ENCODE measurements at regions not wholly inside any gene's neighbourhood (a gene's known extent, or its start where the extent isn't known, plus 50 kb on each side); places are given as distances from the start of the nearest gene placed in this dataset.
"Not testable (repeated sequence)": the region's sequence is repeated elsewhere in the genome, so short reads cannot be mapped to it uniquely, and the experiment has no call there.

- intact Hi-C loops (cut with micrococcal nuclease), result no loop called here
- POLR2A ChIA-PET, result no interaction called here
- BruUV-seq (replicated peaks), result no TSS peak
These were observed 85.3 kb upstream of the PCLO start for GRCh38 chr7:83248000-83248399.

GRCh38 chr7:83219231-83219630 is 56.5 kb upstream of the PCLO start:
- BruUV-seq (replicated peaks); H3K27me3 ChIP-seq (ENCODE audit: control insufficient read depth in 2 of 2, insufficient read depth in 2 of 2, low read length in 2 of 2); H3K9ac ChIP-seq (replicated peaks; ENCODE audit: extremely low read depth, insufficient read depth, low read length); H3K9me3 ChIP-seq (replicated peaks; ENCODE audit: control insufficient read depth, insufficient read depth, low read length); H3K9me1 ChIP-seq (replicated peaks; ENCODE audit: control insufficient read depth, extremely low read depth, insufficient read depth, low read length); H2AFZ ChIP-seq (ENCODE audit: low read depth, low read length); H3K4me3 ChIP-seq (replicated peaks in 1 of 3; ENCODE audit: insufficient read depth in 1 of 3, low read depth in 1 of 3, low read length in 3 of 3); DNase-seq (ENCODE audit: low read depth, low spot score); H3K79me2 ChIP-seq (ENCODE audit: control insufficient read depth, insufficient read depth, low read length); intact Hi-C loops (cut with micrococcal nuclease); H3K4me1 ChIP-seq (ENCODE audit: control insufficient read depth, extremely low read depth, insufficient read depth, low read length); FAIRE-seq; dilution Hi-C loops (cut with MboI; ENCODE audit: extremely low pct_ligation_motif_present, low sequenced_read_pairs); H3K4me2 ChIP-seq (ENCODE audit: insufficient read depth, low read length); POLR2A ChIA-PET; H3K27ac ChIP-seq (ENCODE audit: insufficient read depth, low read depth, low read length); H4K20me1 ChIP-seq (replicated peaks; ENCODE audit: control insufficient read depth, extremely low read depth, insufficient read depth, low read length); H3K36me3 ChIP-seq (ENCODE audit: control insufficient read depth in 2 of 2, extremely low read depth in 1 of 2, insufficient read depth in 2 of 2, low read length in 2 of 2): not testable (repeated sequence)
- CTCF ChIA-PET, result interaction anchor here (1.8 kb wide), 1 partner anchor 8 kb away, joined by 5 read pairs; no protein-coding TSS in a partner anchor

More at GRCh38 chr7:83248000-83248399, 85.3 kb upstream of the PCLO start:
- Histone ChIP-seq H3K9ac (replicated peaks; ENCODE audit: extremely low read depth, insufficient read depth, low read length) (no peak overlapping the region), H4K20me1 (replicated peaks; ENCODE audit: control insufficient read depth, extremely low read depth, insufficient read depth, low read length) (no peaks in the 10 kb centered on the region), H3K36me3 (ENCODE audit: control insufficient read depth in 2 of 2, extremely low read depth in 1 of 2, insufficient read depth in 2 of 2, low read length in 2 of 2) (no peaks in the 10 kb centered on the region), H3K27ac (ENCODE audit: insufficient read depth, low read depth, low read length) (no peak overlapping the region), H3K4me3 (replicated peaks in 1 of 3; ENCODE audit: insufficient read depth in 1 of 3, low read depth in 1 of 3, low read length in 3 of 3) (no peak overlapping the region), H3K27me3 (ENCODE audit: control insufficient read depth in 2 of 2, insufficient read depth in 2 of 2, low read length in 2 of 2) (no peaks in the 10 kb centered on the region), H2AFZ (ENCODE audit: low read depth, low read length) (no peak overlapping the region), H3K79me2 (ENCODE audit: control insufficient read depth, insufficient read depth, low read length) (no peaks in the 10 kb centered on the region), H3K4me2 (ENCODE audit: insufficient read depth, low read length) (no peak overlapping the region), H3K9me3 (replicated peaks; ENCODE audit: control insufficient read depth, insufficient read depth, low read length) (no peaks in the 10 kb centered on the region), H3K9me1 (replicated peaks; ENCODE audit: control insufficient read depth, extremely low read depth, insufficient read depth, low read length) (no peaks in the 10 kb centered on the region), H3K4me1 (ENCODE audit: control insufficient read depth, extremely low read depth, insufficient read depth, low read length) (no peaks in the 10 kb centered on the region)
- CTCF ChIA-PET, result no interaction called here
- dilution Hi-C loops (cut with MboI; ENCODE audit: extremely low pct_ligation_motif_present, low sequenced_read_pairs), result no loop called here
- FAIRE-seq (no peak), DNase-seq (ENCODE audit: low read depth, low spot score) (no peak)
- TF ChIP-seq FOS (IDR thresholded peaks at IDR 0.05; ENCODE audit: borderline replicate concordance, insufficient read depth, low read length) (no peak), POLR2A (IDR thresholded peaks at IDR 0.05; ENCODE audit: low read depth, low read length) (no peak), MYC (IDR thresholded peaks at IDR 0.05; ENCODE audit: low read depth, low read length) (no peak), CTCF (IDR thresholded peaks at IDR 0.05; ENCODE audit: extremely low read depth in 1 of 2, insufficient read depth in 1 of 2, low read depth in 1 of 2, low read length in 2 of 2) (no peak), EZH2 (IDR thresholded peaks at IDR 0.05; ENCODE audit: borderline replicate concordance, low read depth, low read length, severe bottlenecking) (no peak), JUN (IDR thresholded peaks at IDR 0.05; ENCODE audit: borderline replicate concordance, insufficient read depth, insufficient read length, low read depth) (no peak), GATA2 (IDR thresholded peaks at IDR 0.05; ENCODE audit: insufficient read depth, insufficient read length, low read depth, low read length) (no peak), POLR2AphosphoS5 (IDR thresholded peaks at IDR 0.05; ENCODE audit: insufficient read depth, low read depth, low read length) (no peak), MAX (IDR thresholded peaks at IDR 0.05; ENCODE audit: insufficient read depth, insufficient read length) (no peak)
